HCT116 (cell line): ENCODE measurements at regions not wholly inside any gene's neighbourhood (a gene's known extent, or its start where the extent isn't known, plus 50 kb on each side); places are given as distances from the start of the nearest gene placed in this dataset.

Experiments used
- ATAC-seq: fragments of 200-7000 bp; cut with Tn5 transposase; 2 replicates; pipeline ENCODE4 v1.9.1; 2020; ENCODE audit warnings: mild to moderate bottlenecking, moderate library complexity
- BruUV-seq: library from RNA; stranded (reverse); fragments of 400-500 nt; replicated peaks from 2 replicates; lab custom pipeline; 2021; lab: Mats Ljungman, UMichigan
- CTCF ChIA-PET: fragments of 300-600 bp; sonication (Branson Sonifier 250); formaldehyde crosslinking; loops from one replicate; lab custom pipeline; 2021; ENCODE audit warnings: antibody characterized with exemption; lab: Charles Lee
- POLR2A ChIA-PET: fragments of 300-600, 350-600 bp; sonication (Branson Sonifier 250); formaldehyde crosslinking; loops from one replicate; lab custom pipeline; 2021; ENCODE audit warnings: antibody characterized with exemption; lab: Charles Lee
- RAD21 ChIA-PET, 2 experiments: fragments of 300-600 bp; sonication (Branson Sonifier 250); formaldehyde crosslinking; loops; one replicate each; lab custom pipeline; 2023; ENCODE audit warnings: low total read pairs in 2 of 2; ENCODE audit not compliant: uncharacterized antibody in 2 of 2, unreplicated experiment in 2 of 2, low non-redundant PET in 1 of 2; lab: Charles Lee
- DNase-seq: peaks from one replicate; pipeline ENCODE4 v3.0.0-alpha.2; 2010; ENCODE audit warnings: low read depth, low spot score
- H2AFZ ChIP-seq: fragments of 200-600 bp; shearing (Covaris generic), sonication (generic); 2 replicates; pipeline ENCODE4 v1.6.1; 2017; ENCODE audit warnings: low read depth, mixed run types, mixed read lengths, antibody characterized with exemption, low read length; ENCODE audit not compliant: poor library complexity, severe bottlenecking
- H3K27ac ChIP-seq: 2 replicates; pipeline ENCODE4 v1.5.1; 2012; ENCODE audit warnings: low read depth, low read length
- H3K27me3 ChIP-seq: fragments of 200-600 bp; sonication (generic); 2 replicates; pipeline ENCODE4 v1.6.1; 2016; ENCODE audit warnings: mixed run types, low read length, mixed read lengths; ENCODE audit not compliant: insufficient read depth
- H3K36me3 ChIP-seq, 2 experiments: fragments of 200-500 bp in 1 of 2; fragments of 200-600 bp in 1 of 2; sonication (Bioruptor generic) in 1 of 2; sonication (generic) in 1 of 2; 2 replicates each; pipeline versions ENCODE4 v1.5.1 to v1.6.1; 2014 to 2016; ENCODE audit warnings: low read length in 2 of 2, inconsistent platforms in 1 of 2, mixed read lengths in 1 of 2, mixed run types in 1 of 2; ENCODE audit not compliant: insufficient read depth in 2 of 2, control insufficient read depth in 1 of 2
- H3K4me1 ChIP-seq, 2 experiments: fragments of 200-600 bp in 1 of 2; sonication (generic) in 1 of 2; 2 replicates each; pipeline versions ENCODE4 v1.5.1 to v1.6.1; 2012 to 2017; ENCODE audit warnings: low read length in 2 of 2, inconsistent platforms in 1 of 2, mild to moderate bottlenecking in 1 of 2, mixed read lengths in 1 of 2, mixed run types in 1 of 2, moderate library complexity in 1 of 2; ENCODE audit not compliant: insufficient read depth in 2 of 2, control insufficient read depth in 1 of 2
- H3K4me2 ChIP-seq: fragments of 200-600 bp; sonication (generic); 2 replicates; pipeline ENCODE4 v1.6.1; 2017; ENCODE audit warnings: mixed run types, low read length, mixed read lengths
- H3K4me3 ChIP-seq, 2 experiments: fragments of 200-600 bp in 1 of 2; sonication (generic) in 1 of 2; replicated peaks in 1 of 2; 2 replicates each; pipeline ENCODE4 v1.5.1; 2011 to 2016; ENCODE audit warnings: low read length in 2 of 2, control low read depth in 1 of 2, low read depth in 1 of 2, mild to moderate bottlenecking in 1 of 2, mixed read lengths in 1 of 2, mixed run types in 1 of 2
- H3K79me2 ChIP-seq: fragments of 200-600 bp; sonication (generic); 2 replicates; pipeline ENCODE4 v1.6.1; 2017; ENCODE audit warnings: mild to moderate bottlenecking, mixed run types, low read length, moderate library complexity, mixed read lengths; ENCODE audit not compliant: insufficient read depth
- H3K9ac ChIP-seq: fragments of 200-600 bp; sonication (generic); 2 replicates; pipeline ENCODE4 v1.6.1; 2016; ENCODE audit warnings: low read length, mixed read lengths
- H3K9me2 ChIP-seq: fragments of 200-600 bp; sonication (generic), shearing (Covaris generic); 2 replicates; pipeline ENCODE4 v1.6.1; 2017; ENCODE audit warnings: mixed run types, mild to moderate bottlenecking, moderate library complexity; ENCODE audit not compliant: insufficient read depth
- H3K9me3 ChIP-seq, 2 experiments: fragments of 200-500 bp in 1 of 2; fragments of 200-600 bp in 1 of 2; sonication (Bioruptor generic) in 1 of 2; sonication (generic) in 1 of 2; 2 replicates each; pipeline ENCODE4 v1.6.1; 2014 to 2017; ENCODE audit warnings: low read length in 2 of 2, mixed read lengths in 2 of 2, inconsistent platforms in 1 of 2, low read depth in 1 of 2, mild to moderate bottlenecking in 1 of 2, mixed run types in 1 of 2, moderate library complexity in 1 of 2; ENCODE audit not compliant: control insufficient read depth in 1 of 2, insufficient read depth in 1 of 2
- H4K20me1 ChIP-seq: fragments of 200-600 bp; sonication (generic), shearing (Covaris generic); 2 replicates; pipeline ENCODE4 v1.6.1; 2017; ENCODE audit warnings: mixed run types, mild to moderate bottlenecking, moderate library complexity; ENCODE audit not compliant: insufficient read depth
- ATF3 ChIP-seq: IDR thresholded peaks from 2 replicates; pipeline ENCODE4 v1.6.1; 2012
- CBX3 ChIP-seq: IDR thresholded peaks from 2 replicates; pipeline ENCODE4 v1.6.1; 2012; ENCODE audit warnings: low read depth
- CEBPB ChIP-seq: IDR thresholded peaks from 2 replicates; pipeline ENCODE4 v1.6.1; 2012; ENCODE audit warnings: low read depth
- EZH2 ChIP-seq: fragments of 200-600 bp; sonication (generic); IDR thresholded peaks from 2 replicates; pipeline ENCODE4 v1.6.1; 2017; ENCODE audit warnings: antibody characterized with exemption, mixed run types
- EZH2phosphoT487 ChIP-seq: fragments of 200-600 bp; IDR thresholded peaks from 2 replicates; pipeline ENCODE4 v1.6.1; 2018; ENCODE audit warnings: antibody characterized with exemption, borderline replicate concordance
- POLR2A ChIP-seq: IDR thresholded peaks from 2 replicates; pipeline ENCODE4 v1.7.0; 2011; ENCODE audit warnings: borderline replicate concordance; ENCODE audit not compliant: insufficient read depth, insufficient read length; ENCODE audit errors: extremely low read depth
- POLR2AphosphoS5 ChIP-seq: IDR thresholded peaks from 2 replicates; pipeline ENCODE4 v1.6.1; 2011; ENCODE audit warnings: mild to moderate bottlenecking, low read depth, low read length, moderate library complexity
- RAD21 ChIP-seq: IDR thresholded peaks from 2 replicates; pipeline ENCODE4 v1.6.1; 2012; ENCODE audit warnings: low read depth, mild to moderate bottlenecking
- SIN3A ChIP-seq: IDR thresholded peaks from 2 replicates; pipeline ENCODE4 v1.6.1; 2012; ENCODE audit warnings: low read depth
- SP1 ChIP-seq: IDR thresholded peaks from 2 replicates; pipeline ENCODE4 v1.6.1; 2012; ENCODE audit warnings: low read depth
- TCF7L2 ChIP-seq: IDR thresholded peaks from 2 replicates; pipeline ENCODE4 v1.7.0; 2011; ENCODE audit warnings: borderline replicate concordance, inconsistent platforms; ENCODE audit not compliant: insufficient read depth, insufficient read length; ENCODE audit errors: extremely low read depth
- YY1 ChIP-seq: IDR thresholded peaks from 2 replicates; pipeline ENCODE4 v1.6.1; 2011; ENCODE audit warnings: low read length, low read depth, moderate library complexity, mild to moderate bottlenecking; ENCODE audit not compliant: insufficient replicate concordance; ENCODE audit errors: extremely low read depth
- ZFX ChIP-seq: fragments of 450-650 bp; IDR thresholded peaks from 2 replicates; pipeline ENCODE4 v1.6.1; 2017
- intact Hi-C: fragments of 100-400 bp; cut with micrococcal nuclease; formaldehyde crosslinking; loops from 2 replicates; pipeline ENCODE4 v1.10.0; 2022
- TF ChIP-seq, protein P1 (sequence below), 3 experiments: fragments of 200-600 bp in 1 of 3; sonication (generic) in 1 of 3; IDR thresholded peaks in 2 of 3; conservative IDR thresholded peaks in 1 of 3; 2 replicates each; pipeline ENCODE4 v1.5.1; 2012 to 2017; ENCODE audit warnings: low read depth in 2 of 3, low read length in 2 of 3, antibody characterized with exemption in 1 of 3, borderline replicate concordance in 1 of 3, control low read depth in 1 of 3, mild to moderate bottlenecking in 1 of 3, mixed read lengths in 1 of 3, mixed run types in 1 of 3, moderate library complexity in 1 of 3; ENCODE audit not compliant: insufficient read depth in 1 of 3
- TF ChIP-seq, protein P2 (sequence below): IDR thresholded peaks from 2 replicates; pipeline ENCODE4 v1.6.1; 2011; ENCODE audit warnings: mild to moderate bottlenecking, low read length, moderate library complexity; ENCODE audit not compliant: insufficient replicate concordance; ENCODE audit errors: extremely low read depth
- TF ChIP-seq, protein P3 (sequence below): IDR thresholded peaks from 2 replicates; pipeline ENCODE4 v1.6.1; 2012

GRCh38 chr2:139872032-139872431, 1091.8 kb upstream of the NXPH2 start (continued):
- TF ChIP-seq, protein P1, sequence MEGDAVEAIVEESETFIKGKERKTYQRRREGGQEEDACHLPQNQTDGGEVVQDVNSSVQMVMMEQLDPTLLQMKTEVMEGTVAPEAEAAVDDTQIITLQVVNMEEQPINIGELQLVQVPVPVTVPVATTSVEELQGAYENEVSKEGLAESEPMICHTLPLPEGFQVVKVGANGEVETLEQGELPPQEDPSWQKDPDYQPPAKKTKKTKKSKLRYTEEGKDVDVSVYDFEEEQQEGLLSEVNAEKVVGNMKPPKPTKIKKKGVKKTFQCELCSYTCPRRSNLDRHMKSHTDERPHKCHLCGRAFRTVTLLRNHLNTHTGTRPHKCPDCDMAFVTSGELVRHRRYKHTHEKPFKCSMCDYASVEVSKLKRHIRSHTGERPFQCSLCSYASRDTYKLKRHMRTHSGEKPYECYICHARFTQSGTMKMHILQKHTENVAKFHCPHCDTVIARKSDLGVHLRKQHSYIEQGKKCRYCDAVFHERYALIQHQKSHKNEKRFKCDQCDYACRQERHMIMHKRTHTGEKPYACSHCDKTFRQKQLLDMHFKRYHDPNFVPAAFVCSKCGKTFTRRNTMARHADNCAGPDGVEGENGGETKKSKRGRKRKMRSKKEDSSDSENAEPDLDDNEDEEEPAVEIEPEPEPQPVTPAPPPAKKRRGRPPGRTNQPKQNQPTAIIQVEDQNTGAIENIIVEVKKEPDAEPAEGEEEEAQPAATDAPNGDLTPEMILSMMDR (IDR thresholded peaks at IDR 0.05 in 2 of 3, conservative IDR thresholded peaks at IDR 0.05 in 1 of 3; ENCODE audit: borderline replicate concordance in 1 of 3, insufficient read depth in 1 of 3, low read depth in 2 of 3, low read length in 2 of 3), result no peak
- TF ChIP-seq SIN3A, result no peak
- no peak for TF ChIP-seq ZFX
- TF ChIP-seq POLR2AphosphoS5, result no peak
- no peak for TF ChIP-seq ATF3
- no peak for TF ChIP-seq TCF7L2

- DNase-seq, result no peak
- Histone ChIP-seq H3K4me2 (no peak overlapping the region), H3K4me3 (no peak overlapping the region), H3K9me2 (no peaks in the 10 kb centered on the region), H3K4me1 (no peaks in the 10 kb centered on the region), H3K27ac (no peak overlapping the region), H3K36me3 (no peaks in the 10 kb centered on the region), H4K20me1 (no peaks in the 10 kb centered on the region), H3K79me2 (no peaks in the 10 kb centered on the region), H3K9ac (no peak overlapping the region), H2AFZ (no peak overlapping the region), H3K27me3 (no peaks in the 10 kb centered on the region), H3K9me3 (no peaks in the 10 kb centered on the region)
- no TSS peak for BruUV-seq
- ChIA-PET CTCF (no interaction called here), RAD21 (no interaction called here), POLR2A (no interaction called here)
- ATAC-seq, result no peak
- intact Hi-C loops, result no loop called here
- TF ChIP-seq, protein P1 (IDR thresholded peaks at IDR 0.05 in 2 of 3, conservative IDR thresholded peaks at IDR 0.05 in 1 of 3; ENCODE audit: borderline replicate concordance in 1 of 3, insufficient read depth in 1 of 3, low read depth in 2 of 3, low read length in 2 of 3), result no peak
- TF ChIP-seq SIN3A, result no peak
- TF ChIP-seq ATF3, result no peak
- TF ChIP-seq CEBPB, result no peak
- TF ChIP-seq, protein P2, sequence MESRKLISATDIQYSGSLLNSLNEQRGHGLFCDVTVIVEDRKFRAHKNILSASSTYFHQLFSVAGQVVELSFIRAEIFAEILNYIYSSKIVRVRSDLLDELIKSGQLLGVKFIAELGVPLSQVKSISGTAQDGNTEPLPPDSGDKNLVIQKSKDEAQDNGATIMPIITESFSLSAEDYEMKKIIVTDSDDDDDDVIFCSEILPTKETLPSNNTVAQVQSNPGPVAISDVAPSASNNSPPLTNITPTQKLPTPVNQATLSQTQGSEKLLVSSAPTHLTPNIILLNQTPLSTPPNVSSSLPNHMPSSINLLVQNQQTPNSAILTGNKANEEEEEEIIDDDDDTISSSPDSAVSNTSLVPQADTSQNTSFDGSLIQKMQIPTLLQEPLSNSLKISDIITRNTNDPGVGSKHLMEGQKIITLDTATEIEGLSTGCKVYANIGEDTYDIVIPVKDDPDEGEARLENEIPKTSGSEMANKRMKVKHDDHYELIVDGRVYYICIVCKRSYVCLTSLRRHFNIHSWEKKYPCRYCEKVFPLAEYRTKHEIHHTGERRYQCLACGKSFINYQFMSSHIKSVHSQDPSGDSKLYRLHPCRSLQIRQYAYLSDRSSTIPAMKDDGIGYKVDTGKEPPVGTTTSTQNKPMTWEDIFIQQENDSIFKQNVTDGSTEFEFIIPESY, result no peak
- TF ChIP-seq TCF7L2, result no peak
- TF ChIP-seq SP1, result no peak
- TF ChIP-seq EZH2phosphoT487, result no peak
- TF ChIP-seq YY1, result no peak
- TF ChIP-seq, protein P3, sequence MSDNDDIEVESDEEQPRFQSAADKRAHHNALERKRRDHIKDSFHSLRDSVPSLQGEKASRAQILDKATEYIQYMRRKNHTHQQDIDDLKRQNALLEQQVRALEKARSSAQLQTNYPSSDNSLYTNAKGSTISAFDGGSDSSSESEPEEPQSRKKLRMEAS, result no peak
- no peak for TF ChIP-seq CBX3
- TF ChIP-seq ZFX, result no peak
- TF ChIP-seq POLR2A, result no peak
- no peak for TF ChIP-seq RAD21
- no peak for TF ChIP-seq EZH2
Observed at GRCh38 chr2:139867601-139868226, 1087.5 kb upstream of the NXPH2 start.
